NB4 (cell line): ENCODE measurements at regions not wholly inside any gene's neighbourhood (a gene's known extent, or its start where the extent isn't known, plus 50 kb on each side); places are given as distances from the start of the nearest gene placed in this dataset.
A peak's percentile ranks its signal among the peaks of the same experiment; 100 is the strongest.

ENCODE experiments used
- DNase-seq: peaks from one replicate; pipeline ENCODE4 v3.0.0; 2010; ENCODE audit warnings: low read depth
- H3K4me3 ChIP-seq: one replicate; pipeline ENCODE4 v1.5.1; 2011; ENCODE audit warnings: mild to moderate bottlenecking, low read depth, low read length, moderate library complexity
- CTCF ChIP-seq: IDR thresholded peaks from one replicate; pipeline ENCODE4 v1.5.1; 2012; ENCODE audit warnings: low read depth, low read length
- MYC ChIP-seq: IDR thresholded peaks from 2 replicates; pipeline ENCODE4 v1.6.1; 2011; ENCODE audit warnings: low read depth, low read length
- POLR2A ChIP-seq: IDR thresholded peaks from 2 replicates; pipeline ENCODE4 v1.6.1; 2011; ENCODE audit warnings: mild to moderate bottlenecking; ENCODE audit not compliant: insufficient read length; ENCODE audit errors: extremely low read depth
- TF ChIP-seq, protein P1 (sequence below): IDR thresholded peaks from 2 replicates; pipeline ENCODE4 v1.6.1; 2011; ENCODE audit warnings: low read depth, low read length

GRCh38 chrX:129058405-129058804, 464.9 kb downstream of the SMARCA1 start:
- no peak for DNase-seq

DNA sequence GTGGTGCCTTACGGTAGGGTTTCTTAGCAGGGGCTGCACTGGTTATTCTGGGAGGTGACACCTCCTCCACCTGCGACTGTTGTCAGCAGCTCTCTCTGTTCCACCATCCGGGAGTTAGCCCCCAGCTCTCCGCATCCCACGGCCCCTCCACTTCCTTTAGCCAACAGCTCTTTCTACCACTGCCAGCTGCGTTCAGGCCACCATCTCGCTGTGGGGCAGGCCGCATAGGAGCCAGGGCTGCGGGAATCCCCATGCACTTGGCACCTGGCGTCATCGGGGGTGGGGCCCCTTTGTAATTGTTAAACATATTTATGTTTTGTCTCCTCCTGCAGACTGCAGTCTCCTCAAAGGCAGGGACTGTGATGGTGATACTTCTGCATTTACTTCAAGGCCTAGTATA, 480.2 kb downstream of the SMARCA1 start:
- TF ChIP-seq MYC, result no peak
- TF ChIP-seq, protein P1, sequence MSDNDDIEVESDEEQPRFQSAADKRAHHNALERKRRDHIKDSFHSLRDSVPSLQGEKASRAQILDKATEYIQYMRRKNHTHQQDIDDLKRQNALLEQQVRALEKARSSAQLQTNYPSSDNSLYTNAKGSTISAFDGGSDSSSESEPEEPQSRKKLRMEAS, result no peak
- DNase-seq, result no peak
- H3K4me3 ChIP-seq, result no peak overlapping the region

More at GRCh38 chrX:129058405-129058804, 464.9 kb downstream of the SMARCA1 start:
- TF ChIP-seq, protein P1, result no peak
- H3K4me3 ChIP-seq, result no peak overlapping the region

DNA sequence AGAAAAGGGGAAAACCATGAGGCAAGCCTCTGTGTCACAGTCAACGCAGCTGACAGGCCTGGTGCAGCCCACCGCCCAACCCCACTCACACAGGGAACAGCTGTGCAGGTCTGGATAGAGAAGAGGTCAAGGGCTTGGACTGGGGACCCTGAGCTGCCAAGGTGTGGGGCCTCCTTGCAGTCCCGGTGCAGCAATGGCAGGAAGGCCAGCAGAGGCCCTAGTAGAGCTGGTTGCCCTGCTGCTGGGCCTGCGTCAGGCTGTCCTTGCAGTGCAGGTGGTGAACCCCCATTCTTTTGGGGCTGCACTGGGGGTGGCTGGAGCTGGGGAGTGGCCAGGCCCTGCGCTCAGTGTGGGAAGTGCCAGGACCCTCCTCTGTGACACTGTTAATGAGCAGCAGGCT, 482.0 kb downstream of the SMARCA1 start:
- TF ChIP-seq, protein P1, result no peak
- no peak for TF ChIP-seq CTCF
- TF ChIP-seq POLR2A, result no peak
- no peak for TF ChIP-seq MYC
- DNase-seq, result no peak

GRCh38 chrX:129040124-129040523, 483.2 kb downstream of the SMARCA1 start:
- DNase-seq, result peak; percentile 2
- H3K4me3 ChIP-seq, result no peak overlapping the region
- TF ChIP-seq POLR2A (no peak), MYC (no peak), CTCF (no peak)
- TF ChIP-seq, protein P1, result no peak

More for the DNA sequence above, 482.0 kb downstream of the SMARCA1 start:
- H3K4me3 ChIP-seq, result no peak overlapping the region

- no peak for TF ChIP-seq CTCF
- no peak for TF ChIP-seq POLR2A
- no peak for TF ChIP-seq MYC
- TF ChIP-seq, protein P1, result no peak
- H3K4me3 ChIP-seq, result no peak overlapping the region
- no peak for DNase-seq
These were observed 484.1 kb downstream of the SMARCA1 start for GRCh38 chrX:129039176-129039575.

GRCh38 chrX:129037389-129037788, 485.9 kb downstream of the SMARCA1 start:
- no peak for TF ChIP-seq POLR2A
- TF ChIP-seq MYC, result no peak
- TF ChIP-seq, protein P1, result no peak
- no peak for TF ChIP-seq CTCF
- H3K4me3 ChIP-seq, result no peak overlapping the region
- DNase-seq, result no peak

DNA sequence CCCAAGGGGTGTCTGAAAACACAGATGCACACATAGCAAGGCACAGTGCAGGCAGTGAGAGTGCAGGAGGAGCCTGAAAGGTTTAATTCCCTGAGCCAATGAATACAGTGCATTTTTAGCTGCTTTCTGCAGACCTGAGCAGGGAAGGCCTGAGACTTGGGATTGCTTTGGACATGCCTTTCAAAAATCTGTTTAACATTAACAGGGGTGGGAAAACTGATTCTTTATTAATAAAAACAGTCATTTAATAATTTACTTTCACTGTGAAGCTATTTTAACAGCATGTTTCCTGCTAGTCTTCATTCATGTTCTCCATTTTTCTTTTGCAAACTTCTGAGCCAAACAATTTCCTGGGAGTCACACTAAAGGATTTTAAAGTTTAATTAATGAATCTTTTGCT, 488.1 kb downstream of the SMARCA1 start:
- no peak for TF ChIP-seq CTCF
- no peak for TF ChIP-seq POLR2A
- TF ChIP-seq, protein P1, result no peak
- TF ChIP-seq MYC, result no peak
- DNase-seq, result no peak
- H3K4me3 ChIP-seq, result no peak overlapping the region
